HL-60 (cell line): ENCODE measurements at regions not wholly inside any gene's neighbourhood (a gene's known extent, or its start where the extent isn't known, plus 50 kb on each side); places are given as distances from the start of the nearest gene placed in this dataset.

Source experiments
- CTCF ChIP-seq: IDR thresholded peaks from one replicate; pipeline ENCODE4 v1.5.1; 2011; ENCODE audit warnings: low read length, control low read depth, inconsistent platforms; ENCODE audit not compliant: insufficient read depth
- GABPA ChIP-seq: IDR thresholded peaks from 2 replicates; pipeline ENCODE4 v1.6.1; 2012; ENCODE audit warnings: low read depth
- POLR2AphosphoS5 ChIP-seq: IDR thresholded peaks from 2 replicates; pipeline ENCODE4 v1.6.1; 2012; ENCODE audit warnings: low read depth
- REST ChIP-seq: IDR thresholded peaks from 2 replicates; pipeline ENCODE4 v1.6.1; 2012; ENCODE audit warnings: low read depth; ENCODE audit not compliant: insufficient replicate concordance
- SPI1 ChIP-seq: IDR thresholded peaks from 2 replicates; pipeline ENCODE4 v1.6.1; 2012; ENCODE audit warnings: low read depth, mild to moderate bottlenecking, borderline replicate concordance

DNA sequence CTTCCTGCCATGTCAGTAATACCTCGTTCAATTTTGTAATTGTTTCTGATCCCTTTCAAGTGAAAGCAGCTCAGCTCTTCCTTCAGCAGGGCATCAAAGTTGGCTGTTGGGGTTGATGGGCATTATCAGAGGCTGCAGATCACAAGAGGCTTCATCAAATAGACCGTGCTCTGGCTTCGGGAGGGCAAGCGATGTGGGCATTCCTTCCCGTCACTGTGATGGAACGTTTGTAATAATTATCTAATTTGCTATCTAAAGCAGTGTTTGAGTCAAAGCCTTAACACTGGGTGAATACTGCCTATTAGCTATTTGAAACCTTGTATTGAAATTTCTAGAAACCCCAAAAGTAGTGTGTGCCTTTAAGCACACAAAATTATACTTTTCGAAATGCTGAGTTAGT is 170.1 kb downstream of the OTUD1 start:
- TF ChIP-seq REST: no peak
- TF ChIP-seq CTCF: no peak
- TF ChIP-seq POLR2AphosphoS5: no peak
- no peak for TF ChIP-seq GABPA
- TF ChIP-seq SPI1: no peak
